Superior temporal gyrus (tissue), 1 donor: ENCODE measurements at regions not wholly inside any gene's neighbourhood (a gene's known extent, or its start where the extent isn't known, plus 50 kb on each side); places are given as distances from the start of the nearest gene placed in this dataset.
"Not testable (repeated sequence)": the region's sequence is repeated elsewhere in the genome, so short reads cannot be mapped to it uniquely, and the experiment has no call there.

Source experiments
- DNase-seq: peaks from one replicate; pipeline ENCODE4 v3.0.0-alpha.2; 2016; ENCODE audit errors: extremely low spot score

DNA sequence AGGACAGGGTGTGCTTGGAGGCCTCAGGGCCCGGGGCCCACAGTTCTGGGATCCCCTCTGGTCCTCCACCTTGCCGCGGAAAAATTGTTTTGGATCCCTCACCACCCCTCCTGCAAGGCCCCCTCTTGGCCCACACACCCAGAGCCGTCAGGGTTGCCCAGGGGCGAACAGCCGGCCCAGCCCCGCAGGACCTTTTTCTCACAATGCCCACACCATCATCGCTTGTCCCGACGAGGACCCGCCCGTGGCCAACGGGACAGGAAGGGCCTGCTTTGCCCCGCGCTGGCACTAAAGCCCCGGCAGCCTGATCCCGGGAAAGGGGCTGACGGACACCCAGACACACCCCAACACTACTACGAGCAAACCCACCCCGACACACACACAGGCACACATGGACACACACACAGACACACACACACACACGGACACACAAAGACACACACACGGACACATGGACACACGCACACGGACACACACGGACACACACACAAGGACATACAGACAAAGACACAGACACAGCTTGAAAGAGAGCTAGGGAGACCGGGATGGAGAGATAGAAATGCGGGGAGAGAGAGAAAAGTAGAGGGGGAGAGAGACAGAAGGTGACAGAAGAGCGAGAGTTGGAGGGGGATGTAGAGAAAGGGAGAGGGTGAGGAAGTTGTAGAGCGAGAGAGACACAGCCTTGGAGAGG is 1493.5 kb upstream of the DEFB115 start:
- DNase-seq = no peak

DNA sequence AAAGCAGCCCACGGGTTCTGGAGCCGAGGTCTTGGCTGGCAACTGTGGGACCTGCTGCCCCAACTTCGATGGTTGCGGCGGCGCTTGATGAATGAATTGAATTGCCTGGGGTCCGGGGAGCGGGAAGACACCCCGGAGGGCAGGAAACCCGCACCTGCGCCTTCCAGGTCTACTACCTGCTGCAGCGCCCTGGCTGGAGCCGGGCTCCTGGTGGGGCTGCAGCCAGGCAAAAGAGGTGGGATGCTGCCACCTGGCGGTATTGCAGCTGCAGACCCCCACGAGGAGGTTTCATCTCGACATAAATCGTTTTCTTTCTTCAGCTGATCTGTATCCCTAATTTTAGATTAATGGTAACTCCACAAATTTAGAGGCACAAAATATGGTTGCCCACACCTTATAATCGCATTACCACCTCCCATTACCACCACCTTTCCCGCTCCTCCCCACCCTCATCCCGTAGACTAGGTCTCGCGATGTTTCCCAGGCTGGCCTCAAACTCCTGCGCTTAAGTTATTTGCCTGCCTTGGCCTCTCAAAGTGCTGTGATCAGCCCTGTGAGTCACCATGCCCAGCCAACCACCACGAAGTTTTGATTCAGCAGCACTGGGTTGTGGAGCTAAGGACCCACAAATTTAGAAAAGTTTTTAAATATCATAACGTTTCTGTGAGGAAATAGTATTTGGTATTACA is 1492.4 kb upstream of the DEFB115 start:
- not testable (repeated sequence) for DNase-seq

DNA sequence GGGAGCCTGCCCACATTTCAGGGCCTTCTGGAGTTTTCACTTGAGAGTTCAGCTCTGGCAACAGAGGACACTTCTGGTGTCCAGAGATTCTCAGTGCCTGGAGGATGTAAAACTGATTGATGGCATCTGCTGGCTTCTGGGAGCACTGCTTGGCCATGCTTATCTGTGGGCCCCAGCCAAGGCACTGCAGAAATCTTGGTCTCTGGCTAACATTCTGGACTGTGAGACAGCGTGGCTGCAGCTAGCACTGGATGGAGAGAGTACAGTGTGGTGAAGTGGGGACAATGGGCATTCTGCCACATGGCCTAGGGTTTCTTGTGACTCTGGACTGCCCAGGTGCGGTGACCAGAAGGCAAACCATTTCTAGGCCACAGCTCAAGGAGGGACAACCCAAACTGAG is 1479.4 kb upstream of the DEFB115 start:
- DNase-seq = not testable (repeated sequence)

DNA sequence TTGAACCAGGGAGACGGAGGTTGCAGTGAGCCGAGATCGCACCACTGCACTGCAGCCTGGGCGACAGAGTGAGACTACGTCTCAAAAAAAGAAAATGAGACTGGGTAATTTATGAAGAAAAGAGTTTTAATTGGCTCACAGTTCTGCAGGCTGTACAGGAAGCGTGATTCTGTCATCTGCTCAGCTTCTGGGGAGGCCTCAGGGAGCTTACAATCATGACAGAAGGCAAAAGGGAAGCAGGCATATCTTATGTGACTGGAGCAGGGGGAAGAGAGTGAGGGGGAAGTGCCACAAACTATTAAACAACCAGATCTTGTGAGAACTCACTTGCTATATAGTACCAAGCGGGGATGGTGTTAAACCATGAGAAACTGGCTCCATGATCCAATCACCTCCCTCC is 1476.2 kb upstream of the DEFB115 start:
- DNase-seq = not testable (repeated sequence)

GRCh38 chr20:29781891-29782290 is 1475.6 kb upstream of the DEFB115 start:
- DNase-seq = not testable (repeated sequence)

- DNase-seq = not testable (repeated sequence)
These were observed 1470.0 kb upstream of the DEFB115 start for GRCh38 chr20:29787456-29787855.

GRCh38 chr20:29790510-29790909 is 1467.0 kb upstream of the DEFB115 start:
- DNase-seq = no peak

GRCh38 chr20:29831508-29831907 is 1426.0 kb upstream of the DEFB115 start:
- not testable (repeated sequence) for DNase-seq

- not testable (repeated sequence) for DNase-seq
These were observed 1389.5 kb upstream of the DEFB115 start for GRCh38 chr20:29868014-29868413.

GRCh38 chr20:29868688-29869087 is 1388.8 kb upstream of the DEFB115 start:
- DNase-seq = not testable (repeated sequence)

DNA sequence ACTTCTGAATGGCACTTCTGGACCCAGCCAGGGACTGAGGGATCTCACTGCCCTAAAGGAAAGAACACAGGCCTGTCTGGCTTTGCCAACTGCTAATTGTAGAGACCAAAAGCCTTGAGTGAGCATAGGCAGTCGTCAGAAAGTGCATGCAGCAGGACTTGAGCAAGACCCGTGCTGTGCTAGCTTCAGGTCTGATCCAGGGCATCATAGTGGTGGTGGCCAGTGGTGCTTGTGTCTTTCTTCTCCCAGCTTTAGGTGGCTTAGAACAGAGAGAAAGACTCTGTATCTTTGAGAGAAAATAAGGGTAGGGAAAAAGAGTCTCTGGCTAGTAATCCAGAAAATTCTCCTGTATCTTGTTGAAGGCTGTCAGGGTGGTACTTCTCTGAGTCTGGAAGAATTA is 1385.6 kb upstream of the DEFB115 start:
- not testable (repeated sequence) for DNase-seq

GRCh38 chr20:29873946-29874345 is 1383.5 kb upstream of the DEFB115 start:
- DNase-seq = no peak

GRCh38 chr20:29874476-29875202 is 1382.8 kb upstream of the DEFB115 start:
- DNase-seq = no peak

DNA sequence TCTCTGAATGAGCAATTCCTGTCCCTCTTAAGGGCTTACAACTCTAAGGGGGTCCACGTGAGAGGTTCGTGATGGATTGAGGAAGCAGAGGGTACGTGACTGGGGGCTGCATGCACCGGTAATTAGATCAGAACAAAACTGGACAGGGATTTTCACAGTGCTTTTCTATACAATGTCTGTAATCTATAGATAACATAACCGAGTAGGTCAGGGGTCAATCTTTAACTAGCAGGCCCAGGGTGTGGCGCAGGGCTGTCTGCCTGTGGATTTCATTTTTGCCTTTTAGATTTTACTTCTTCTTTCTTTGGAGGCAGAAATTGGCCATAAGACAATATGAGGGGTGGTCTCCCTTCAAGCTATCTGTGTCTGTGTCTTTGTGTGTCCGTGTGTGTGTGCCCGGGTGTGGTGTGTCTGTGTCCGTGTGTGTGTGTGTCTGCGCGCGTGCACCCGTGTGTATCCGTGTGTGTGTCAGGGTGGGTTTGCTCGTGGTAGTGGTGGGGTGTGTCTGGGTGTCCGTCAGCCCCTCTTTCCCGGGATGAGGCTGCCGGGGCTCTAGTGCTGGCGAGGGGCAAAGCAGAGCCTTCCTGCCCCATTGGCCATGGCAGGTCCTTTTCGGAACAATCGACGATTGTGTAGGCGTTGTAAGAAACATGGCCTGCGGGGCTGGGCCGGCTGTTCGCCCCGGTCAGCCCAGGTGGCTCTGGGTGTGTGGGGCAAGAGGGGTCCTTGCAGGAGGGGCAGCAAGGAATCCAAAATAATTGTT is 1382.0 kb upstream of the DEFB115 start:
- not testable (repeated sequence) for DNase-seq

DNA sequence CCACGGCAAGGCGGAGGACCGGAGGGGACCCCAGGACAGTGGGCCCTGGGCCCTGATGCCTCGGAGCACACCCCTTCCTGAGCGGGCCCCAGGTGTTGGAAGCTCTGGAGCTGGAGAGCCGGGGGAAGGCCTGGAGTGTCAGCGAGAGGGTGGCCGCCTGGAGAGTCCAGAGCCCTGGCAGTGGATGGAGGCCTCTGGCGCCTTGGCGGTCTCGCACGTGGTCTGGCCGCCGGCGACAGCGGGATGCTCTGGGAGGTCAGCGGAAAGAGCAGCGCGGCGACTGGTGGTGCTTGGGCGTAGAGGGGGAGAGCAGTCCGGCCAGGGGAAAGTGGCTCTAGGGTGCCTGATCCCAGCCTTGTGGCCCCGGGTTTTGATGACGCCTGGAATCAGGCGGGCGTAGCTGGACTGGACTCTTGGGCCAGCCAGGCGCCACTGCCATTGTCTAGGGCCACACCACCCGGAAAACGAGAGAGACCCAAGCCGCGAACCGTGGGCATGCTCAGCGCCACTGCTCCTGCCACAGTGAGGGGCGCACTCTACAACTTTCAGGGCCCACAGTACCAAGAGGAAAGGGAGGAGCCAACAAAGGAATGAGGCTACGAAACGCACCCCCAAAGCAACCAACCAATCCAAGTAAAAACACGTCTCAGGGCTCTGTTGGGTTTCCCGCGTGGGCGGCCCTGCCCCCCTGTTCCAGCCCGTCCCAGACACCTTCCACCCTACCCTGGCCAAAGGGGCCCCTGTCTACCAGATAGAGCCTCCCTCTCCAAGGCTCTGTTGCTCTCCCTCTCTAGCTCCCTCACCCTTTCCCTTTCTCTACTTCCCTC is 1381.2 kb upstream of the DEFB115 start:
- DNase-seq = not testable (repeated sequence)

DNA sequence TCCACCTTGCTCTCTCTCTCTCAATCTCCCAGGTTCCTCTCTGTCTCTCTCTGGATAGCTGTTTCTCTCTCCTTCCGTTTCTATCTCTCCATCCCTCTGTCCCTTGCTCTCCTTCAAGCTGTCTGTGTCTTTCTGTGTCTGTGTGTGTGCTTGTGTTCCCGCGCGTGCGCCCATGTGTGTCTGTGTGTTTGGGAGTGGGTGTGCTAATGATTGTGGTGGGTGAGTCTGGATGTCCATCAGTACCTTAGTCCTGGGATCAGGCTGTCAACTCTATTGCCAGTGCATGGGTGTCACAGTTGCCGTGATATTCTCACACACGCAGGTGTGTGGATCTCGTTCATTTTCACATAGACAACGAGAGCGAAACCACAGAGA is 1380.6 kb upstream of the DEFB115 start:
- no peak for DNase-seq

DNA sequence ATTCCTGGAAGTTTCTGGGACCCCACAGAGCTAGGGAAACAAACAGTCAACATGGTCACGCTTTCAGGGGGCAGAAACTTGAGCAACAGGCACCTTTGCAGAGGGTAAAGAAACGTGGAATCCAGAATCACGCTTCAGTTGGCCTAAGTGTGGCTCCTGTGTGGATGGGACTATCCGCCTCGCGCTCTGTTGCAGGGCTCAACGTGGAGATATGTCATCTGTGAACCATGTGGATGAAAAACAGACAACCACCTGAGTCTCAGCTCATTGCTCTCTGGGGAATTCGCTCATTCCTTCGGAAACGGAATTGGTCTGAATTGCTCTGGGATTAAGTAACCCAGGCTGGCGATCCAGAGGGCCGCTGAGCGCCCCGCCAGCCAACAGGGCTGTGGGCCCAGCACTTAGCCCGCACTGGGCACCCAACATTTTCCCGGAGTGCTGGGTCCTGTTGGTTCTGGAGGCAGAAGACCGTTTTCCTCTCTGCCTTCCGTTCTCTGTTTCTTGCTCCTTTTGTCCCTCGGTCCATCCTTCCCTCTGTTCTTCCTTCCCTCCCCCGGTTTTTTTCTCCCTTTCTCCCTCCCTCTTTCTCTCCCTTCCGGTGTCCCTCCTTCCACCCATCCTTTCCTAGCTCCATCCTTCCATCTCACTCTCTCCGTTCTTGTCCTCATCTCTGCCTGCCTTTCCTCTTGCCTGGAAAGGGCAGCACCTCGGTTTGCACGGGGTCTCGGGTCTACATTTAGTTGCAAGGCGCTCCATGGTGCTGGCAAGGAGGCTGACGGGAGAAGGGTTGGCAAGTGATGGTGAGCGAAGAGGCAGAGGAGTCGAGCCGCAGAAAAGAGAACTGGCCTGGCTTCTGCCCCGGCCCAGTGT is 1379.8 kb upstream of the DEFB115 start:
- not testable (repeated sequence) for DNase-seq

DNA sequence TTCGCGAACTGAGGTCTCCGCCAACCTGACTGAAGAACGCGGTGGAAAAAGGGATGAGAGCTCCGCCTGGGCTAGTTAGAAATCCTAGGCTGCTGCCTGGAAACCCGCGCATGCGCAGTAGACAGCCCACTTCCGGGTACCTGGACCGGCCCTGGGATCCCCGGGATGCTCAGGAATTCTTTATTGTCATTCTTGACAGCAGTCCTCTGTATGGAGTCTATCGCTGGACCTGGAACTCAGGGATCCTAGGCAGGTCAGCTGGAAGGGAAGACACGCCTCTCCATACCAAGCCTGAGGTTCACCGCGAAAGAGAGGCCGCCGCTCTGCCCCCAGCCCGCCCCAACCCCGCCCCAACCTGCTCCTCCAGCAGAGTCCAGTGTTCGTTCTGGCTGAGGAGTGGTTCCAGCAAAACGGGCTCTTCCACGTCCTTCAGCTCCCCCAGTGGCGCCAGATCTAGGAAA is 1379.2 kb upstream of the DEFB115 start:
- DNase-seq = no peak

DNA sequence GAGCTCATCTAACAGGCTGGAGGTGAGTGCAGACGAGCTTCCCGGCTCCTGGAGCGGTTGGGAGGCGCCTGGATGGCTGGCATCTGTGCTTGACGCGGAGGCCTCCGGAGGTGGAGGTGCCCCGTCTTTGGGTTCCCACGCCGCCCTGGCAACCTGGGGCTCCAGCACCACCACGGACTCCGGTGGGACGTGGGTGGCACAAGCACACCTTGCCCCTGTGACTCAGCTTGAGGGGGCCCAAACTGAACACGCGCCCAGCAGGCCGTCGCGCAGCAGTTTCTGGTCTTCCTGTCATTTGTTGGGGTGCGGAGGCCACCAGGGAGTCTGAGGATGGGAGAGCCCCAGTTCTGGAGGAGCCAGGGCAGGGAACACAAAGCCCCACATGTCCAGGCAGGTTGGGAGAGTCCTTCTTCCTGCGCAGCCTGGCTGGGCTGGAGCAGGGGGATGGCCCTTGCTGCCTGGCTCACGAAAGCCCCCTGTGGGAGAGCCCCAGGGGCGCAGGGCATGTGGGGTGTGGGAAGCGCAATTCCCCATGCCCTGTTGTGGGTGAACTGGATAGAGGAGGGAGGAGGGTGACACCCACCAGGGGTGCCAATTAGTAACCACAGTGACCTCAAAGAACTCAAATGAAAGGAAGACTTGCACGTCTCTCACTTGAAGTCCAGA is 1378.6 kb upstream of the DEFB115 start:
- DNase-seq = no peak
